K562 (cell line): ENCODE measurements at regions not wholly inside any gene's neighbourhood (a gene's known extent, or its start where the extent isn't known, plus 50 kb on each side); places are given as distances from the start of the nearest gene placed in this dataset.

Experiments
- ETV1 ChIP-seq: fragments of 450-650 bp; conservative IDR thresholded peaks from 2 replicates; pipeline ENCODE4 v1.6.1; 2016; ENCODE audit warnings: missing genetic modification characterization, control low read depth, low read depth, missing compliant biosample characterization
- MCM7 ChIP-seq, 2 experiments: fragments of 450-650 bp; IDR thresholded peaks; 2 replicates each; pipeline ENCODE4 v1.6.1; 2016 to 2018
- NR4A1 ChIP-seq, 2 experiments: fragments of 250-450 bp in 1 of 2; fragments of 450-650 bp in 1 of 2; sonication (Bioruptor Pico) in 1 of 2; IDR thresholded peaks; 2 replicates each; pipeline versions ENCODE4 v1.4.0 to v1.6.1; 2016 to 2020; ENCODE audit warnings: mild to moderate bottlenecking in 2 of 2, missing compliant biosample characterization in 1 of 2, missing genetic modification characterization in 1 of 2, moderate library complexity in 1 of 2
- RFX7 ChIP-seq: fragments of 250-450 bp; sonication (Bioruptor Pico); IDR thresholded peaks from 2 replicates; pipeline ENCODE4 v1.5.1; 2021; ENCODE audit warnings: mild to moderate bottlenecking
- STAT5A ChIP-seq: IDR thresholded peaks from 2 replicates; pipeline ENCODE4 v1.6.1; 2012; ENCODE audit warnings: low read length, inconsistent platforms, borderline replicate concordance
- YY1 ChIP-seq, 3 experiments: IDR thresholded peaks; 2 replicates each; pipeline ENCODE4 v1.6.1; 2011; ENCODE audit warnings: low read length in 2 of 3, mild to moderate bottlenecking in 2 of 3, moderate library complexity in 2 of 3, borderline replicate concordance in 1 of 3, control low read depth in 1 of 3, low read depth in 1 of 3; ENCODE audit not compliant: insufficient read depth in 3 of 3, insufficient replicate concordance in 2 of 3, control insufficient read depth in 1 of 3, insufficient read length in 1 of 3; ENCODE audit errors: extremely low read depth in 1 of 3
- ZNF239 ChIP-seq: fragments of 250-450 bp; sonication (Bioruptor Pico); IDR thresholded peaks from 2 replicates; pipeline ENCODE4 v1.4.0; 2020; ENCODE audit warnings: mild to moderate bottlenecking
- ZNF507 ChIP-seq: conservative IDR thresholded peaks from 2 replicates; pipeline ENCODE4 v1.6.1; 2017; ENCODE audit warnings: missing genetic modification characterization, missing compliant biosample characterization
- TF ChIP-seq, protein P1 (sequence below): IDR thresholded peaks from 2 replicates; pipeline ENCODE4 v1.6.1; 2014; ENCODE audit warnings: antibody characterized with exemption
- TF ChIP-seq, protein P2 (sequence below): fragments of 250-450 bp; sonication (Bioruptor Pico); IDR thresholded peaks from 2 replicates; pipeline ENCODE4 v1.9.0; 2021; ENCODE audit warnings: mild to moderate bottlenecking

DNA sequence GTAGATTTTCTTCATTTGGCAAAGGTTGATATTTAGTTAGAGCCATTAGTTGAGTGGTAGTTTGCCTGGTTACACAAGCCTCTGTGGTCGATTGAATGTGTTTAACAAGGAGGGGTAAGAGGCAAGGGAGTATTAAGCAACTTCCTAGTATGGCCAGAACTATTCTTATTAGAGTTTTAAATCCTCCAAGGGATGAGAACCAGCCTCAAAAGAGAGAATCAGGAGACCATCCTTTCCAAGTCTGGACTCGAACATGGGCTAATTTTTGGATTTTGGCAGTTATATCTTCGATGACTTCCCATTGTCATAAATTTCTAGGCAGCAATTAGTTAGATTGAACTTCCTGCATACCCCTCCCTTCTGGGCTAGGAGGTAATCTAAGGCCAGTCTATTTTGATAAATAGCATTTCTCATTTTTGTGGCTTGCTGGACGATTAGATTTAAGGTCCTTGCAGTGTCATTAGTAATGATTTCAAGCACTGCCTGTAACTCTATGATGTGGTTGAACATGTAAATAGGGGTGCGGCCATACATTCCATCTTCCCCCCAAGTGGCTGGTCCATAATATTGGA is 219.5 kb upstream of the KCND2 start (continued):
- TF ChIP-seq, protein P1, sequence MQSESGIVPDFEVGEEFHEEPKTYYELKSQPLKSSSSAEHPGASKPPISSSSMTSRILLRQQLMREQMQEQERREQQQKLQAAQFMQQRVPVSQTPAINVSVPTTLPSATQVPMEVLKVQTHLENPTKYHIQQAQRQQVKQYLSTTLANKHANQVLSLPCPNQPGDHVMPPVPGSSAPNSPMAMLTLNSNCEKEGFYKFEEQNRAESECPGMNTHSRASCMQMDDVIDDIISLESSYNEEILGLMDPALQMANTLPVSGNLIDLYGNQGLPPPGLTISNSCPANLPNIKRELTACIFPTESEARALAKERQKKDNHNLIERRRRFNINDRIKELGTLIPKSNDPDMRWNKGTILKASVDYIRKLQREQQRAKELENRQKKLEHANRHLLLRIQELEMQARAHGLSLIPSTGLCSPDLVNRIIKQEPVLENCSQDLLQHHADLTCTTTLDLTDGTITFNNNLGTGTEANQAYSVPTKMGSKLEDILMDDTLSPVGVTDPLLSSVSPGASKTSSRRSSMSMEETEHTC: no peak
- 0 out of 2 replicates have a peak, but pooled peaks have one; percentile 37 for TF ChIP-seq ETV1 (tag)
- no peak for TF ChIP-seq ZNF239
- no peak for TF ChIP-seq NR4A1 (CRISPR knock-in tag; IDR thresholded peaks at IDR 0.05)
- no peak for TF ChIP-seq NR4A1 (tag; IDR thresholded peaks at IDR 0.05)
- peak; percentile 18; the same call in 1 of the 2 replicates for TF ChIP-seq STAT5A
- no peak for TF ChIP-seq RFX7 (CRISPR knock-in tag)
- TF ChIP-seq ZNF507: no peak
- no peak for TF ChIP-seq YY1 (IDR thresholded peaks at IDR 0.05; ENCODE audit: borderline replicate concordance in 1 of 3, control insufficient read depth in 1 of 3, extremely low read depth in 1 of 3, insufficient read depth in 3 of 3, insufficient read length in 1 of 3, insufficient replicate concordance in 2 of 3, low read depth in 1 of 3, low read length in 2 of 3)
- TF ChIP-seq MCM7 (IDR thresholded peaks at IDR 0.05): no peak
- TF ChIP-seq, protein P2, sequence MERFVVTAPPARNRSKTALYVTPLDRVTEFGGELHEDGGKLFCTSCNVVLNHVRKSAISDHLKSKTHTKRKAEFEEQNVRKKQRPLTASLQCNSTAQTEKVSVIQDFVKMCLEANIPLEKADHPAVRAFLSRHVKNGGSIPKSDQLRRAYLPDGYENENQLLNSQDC: no peak
